Effector memory CD8-positive, alpha-beta T cell (primary cell): ENCODE measurements at regions not wholly inside any gene's neighbourhood (a gene's known extent, or its start where the extent isn't known, plus 50 kb on each side); places are given as distances from the start of the nearest gene placed in this dataset.

Experiments used
- ATAC-seq: fragments of 150-1000 bp; cut with Tn5 transposase; replicated peaks from 2 replicates; pipeline ENCODE4 v1.10.0; 2021; ENCODE audit warnings: mild to moderate bottlenecking, moderate library complexity
- DNase-seq, 3 experiments: peaks; one replicate each; pipeline ENCODE4 v3.0.0; 2021
- H3K27ac Mint-ChIP-seq, 2 donors: one replicate each; pipeline ENCODE4 v1.8.0; 2022; ENCODE audit warnings: mild to moderate bottlenecking in 2 of 2, mixed read lengths in 2 of 2, moderate library complexity in 2 of 2
- H3K27me3 Mint-ChIP-seq, 2 donors: one replicate each; pipeline ENCODE4 v1.8.0; 2022; ENCODE audit warnings: mixed read lengths in 2 of 2
- H3K36me3 Mint-ChIP-seq: one replicate; pipeline ENCODE4 v1.8.0; 2022; ENCODE audit warnings: mild to moderate bottlenecking, moderate library complexity, mixed read lengths; ENCODE audit not compliant: insufficient read depth
- H3K4me1 Mint-ChIP-seq, 2 donors: one replicate each; pipeline ENCODE4 v1.8.0; 2022; ENCODE audit warnings: low read depth in 2 of 2, mixed read lengths in 2 of 2
- H3K4me3 Mint-ChIP-seq, 2 donors: one replicate each; pipeline ENCODE4 v1.8.0; 2022; ENCODE audit warnings: mild to moderate bottlenecking in 2 of 2, mixed read lengths in 2 of 2, moderate library complexity in 2 of 2
- H3K9me3 Mint-ChIP-seq, 2 donors: one replicate each; pipeline ENCODE4 v1.8.0; 2022; ENCODE audit warnings: mixed read lengths in 2 of 2

DNA sequence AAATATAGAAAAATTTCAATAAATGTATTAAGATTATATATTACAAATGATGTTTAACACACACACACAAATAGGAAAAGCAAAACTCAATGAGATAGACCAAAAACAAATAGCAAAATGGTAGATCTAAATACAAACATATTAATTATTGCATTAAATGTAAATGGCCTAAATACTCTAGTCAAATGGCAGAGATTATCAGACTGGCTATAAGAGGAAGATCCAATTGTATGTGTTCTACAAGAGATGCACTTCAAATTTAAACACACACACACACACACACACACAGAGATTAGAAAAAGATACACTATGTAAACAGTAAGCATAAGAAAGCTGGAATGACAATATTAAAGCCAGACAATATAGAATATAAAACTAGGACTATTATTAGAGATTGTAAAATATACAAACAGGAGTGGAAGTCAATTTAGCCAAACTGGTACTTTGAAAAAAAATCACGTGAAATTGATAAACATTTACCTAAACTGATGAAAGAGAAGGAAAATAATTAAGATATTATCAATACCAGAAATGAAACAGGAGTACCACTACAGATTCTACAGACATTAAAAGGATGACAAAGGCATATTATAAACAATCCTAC, 150.5 kb downstream of the TBXT start:
- H3K27me3 Mint-ChIP-seq, result peaks cover 25 to 31% of the 10 kb centered on the region in 2 donors
- no peaks in the 10 kb centered on the region for H3K36me3 Mint-ChIP-seq
- no peaks in the 10 kb centered on the region for H3K4me1 Mint-ChIP-seq
- H3K9me3 Mint-ChIP-seq, result peaks cover 6 to 13% of the 10 kb centered on the region in 2 donors
- no peak overlapping the region for H3K4me3 Mint-ChIP-seq
- H3K27ac Mint-ChIP-seq, result no peak overlapping the region
- ATAC-seq (no peak), DNase-seq (no peak)

DNA sequence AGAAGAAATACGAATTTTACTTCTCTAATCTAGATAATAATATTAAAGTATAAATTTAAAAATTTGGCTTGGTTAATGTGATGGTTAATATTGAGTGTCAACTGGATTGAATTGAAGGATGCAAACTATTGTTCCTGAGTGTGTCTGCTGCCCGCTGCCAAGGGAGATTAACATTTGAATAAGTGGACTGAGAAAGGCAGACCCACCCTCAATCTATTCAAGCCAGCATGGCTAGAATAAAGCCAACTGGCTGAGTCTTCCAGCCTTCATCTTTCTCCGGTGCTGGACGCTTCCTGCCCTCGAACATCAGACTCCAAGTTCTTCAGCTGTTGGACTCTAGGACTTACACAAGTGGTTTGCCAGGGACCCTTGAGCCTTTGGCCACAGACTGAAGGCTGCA, 152.7 kb downstream of the TBXT start:
- Mint-ChIP-seq H3K27me3 (peaks cover 39 to 43% of the 10 kb centered on the region in 2 donors), H3K4me3 (no peak overlapping the region)
- ATAC-seq, result no peak

DNA sequence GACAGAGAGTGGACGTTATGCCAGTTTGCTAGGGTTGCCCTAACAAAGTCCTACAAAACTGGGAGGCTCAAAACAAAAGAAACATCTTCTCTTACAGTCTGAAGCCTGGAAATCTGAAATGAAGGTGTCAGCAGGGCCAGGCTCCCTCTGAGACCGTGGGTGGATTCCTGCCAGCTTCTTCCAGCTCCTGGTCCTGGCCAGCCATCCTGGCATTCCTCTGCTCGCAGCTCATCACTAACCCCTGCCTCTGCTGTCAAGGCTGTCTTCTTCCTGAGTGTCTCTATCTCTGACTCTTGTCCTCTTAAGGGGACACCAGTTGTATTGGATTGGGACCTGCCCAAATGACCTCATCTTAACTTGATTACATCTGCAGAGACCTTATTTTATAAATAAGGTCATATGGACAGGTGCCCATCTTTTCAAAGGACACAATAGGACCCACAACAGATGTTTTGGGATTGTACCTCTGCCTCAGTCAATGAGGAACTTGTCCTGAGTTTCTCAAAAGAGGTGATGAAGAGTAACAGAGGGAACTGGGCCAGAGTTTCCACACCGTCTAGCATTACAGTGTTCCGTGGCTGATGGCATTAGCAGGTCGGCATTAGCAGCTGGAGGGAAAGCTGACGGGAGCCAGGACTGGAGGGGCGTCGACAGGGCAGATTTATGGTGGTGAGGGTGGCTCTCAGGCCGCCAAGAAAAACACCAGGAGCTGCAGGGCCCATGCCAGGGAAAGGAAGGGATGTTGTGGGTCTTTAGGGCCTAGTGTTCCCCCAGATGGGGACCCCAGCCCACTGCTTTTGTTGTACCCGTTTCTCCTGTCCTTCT, 157.3 kb downstream of the TBXT start:
- no peaks in the 10 kb centered on the region for H3K36me3 Mint-ChIP-seq
- DNase-seq (no peak), ATAC-seq (no peak)
- H3K9me3 Mint-ChIP-seq, result peaks cover 0 to 1% of the 10 kb centered on the region in 2 donors
- H3K4me3 Mint-ChIP-seq, result no peak overlapping the region
- H3K27me3 Mint-ChIP-seq, result peaks cover 66 to 79% of the 10 kb centered on the region in 2 donors
- no peak overlapping the region for H3K27ac Mint-ChIP-seq
- peaks cover 0 to 3% of the 10 kb centered on the region in 2 donors for H3K4me1 Mint-ChIP-seq

More for the DNA sequence above, 152.7 kb downstream of the TBXT start:
- DNase-seq, result no peak
- no peaks in the 10 kb centered on the region for H3K36me3 Mint-ChIP-seq
- H3K27ac Mint-ChIP-seq, result no peak overlapping the region
- peaks cover 0 to 9% of the 10 kb centered on the region in 2 donors for H3K9me3 Mint-ChIP-seq
- H3K4me1 Mint-ChIP-seq, result no peaks in the 10 kb centered on the region

DNA sequence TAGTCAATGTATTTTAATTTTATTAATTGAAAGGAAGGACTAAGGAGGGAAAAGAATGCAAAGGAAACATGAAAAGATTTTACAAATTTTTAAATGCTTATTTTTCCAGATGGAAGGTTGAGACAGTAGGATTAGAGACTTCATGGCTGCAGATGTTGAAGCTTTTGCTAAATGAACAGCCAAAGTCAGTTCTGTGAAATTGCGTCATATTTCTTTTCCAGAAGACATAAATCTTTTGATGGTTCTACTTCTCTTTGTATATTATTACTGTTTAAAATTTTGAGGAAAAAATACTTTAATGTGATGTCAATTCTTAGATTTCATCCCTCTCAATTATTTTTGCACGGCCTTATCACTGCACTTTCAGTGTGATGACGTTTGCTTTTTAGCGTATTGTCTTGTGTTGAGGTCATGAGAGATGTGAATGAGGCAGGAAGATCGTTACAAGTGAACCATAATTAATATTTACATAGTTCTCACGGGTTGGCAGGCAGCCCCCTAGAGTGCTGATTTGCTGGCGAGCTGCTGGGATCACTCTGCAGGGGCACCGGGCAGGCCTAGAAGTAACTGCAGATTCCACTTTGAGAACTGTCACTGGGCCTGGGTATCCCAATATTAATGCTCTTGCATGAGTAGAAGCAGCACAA, 158.1 kb downstream of the TBXT start:
- ATAC-seq, result no peak
- no peak for DNase-seq
- Mint-ChIP-seq H3K9me3 (no peaks in the 10 kb centered on the region), H3K27ac (no peak overlapping the region), H3K27me3 (peaks cover 74 to 87% of the 10 kb centered on the region in 2 donors), H3K36me3 (no peaks in the 10 kb centered on the region), H3K4me1 (peaks cover 0 to 3% of the 10 kb centered on the region in 2 donors), H3K4me3 (no peak overlapping the region)

DNA sequence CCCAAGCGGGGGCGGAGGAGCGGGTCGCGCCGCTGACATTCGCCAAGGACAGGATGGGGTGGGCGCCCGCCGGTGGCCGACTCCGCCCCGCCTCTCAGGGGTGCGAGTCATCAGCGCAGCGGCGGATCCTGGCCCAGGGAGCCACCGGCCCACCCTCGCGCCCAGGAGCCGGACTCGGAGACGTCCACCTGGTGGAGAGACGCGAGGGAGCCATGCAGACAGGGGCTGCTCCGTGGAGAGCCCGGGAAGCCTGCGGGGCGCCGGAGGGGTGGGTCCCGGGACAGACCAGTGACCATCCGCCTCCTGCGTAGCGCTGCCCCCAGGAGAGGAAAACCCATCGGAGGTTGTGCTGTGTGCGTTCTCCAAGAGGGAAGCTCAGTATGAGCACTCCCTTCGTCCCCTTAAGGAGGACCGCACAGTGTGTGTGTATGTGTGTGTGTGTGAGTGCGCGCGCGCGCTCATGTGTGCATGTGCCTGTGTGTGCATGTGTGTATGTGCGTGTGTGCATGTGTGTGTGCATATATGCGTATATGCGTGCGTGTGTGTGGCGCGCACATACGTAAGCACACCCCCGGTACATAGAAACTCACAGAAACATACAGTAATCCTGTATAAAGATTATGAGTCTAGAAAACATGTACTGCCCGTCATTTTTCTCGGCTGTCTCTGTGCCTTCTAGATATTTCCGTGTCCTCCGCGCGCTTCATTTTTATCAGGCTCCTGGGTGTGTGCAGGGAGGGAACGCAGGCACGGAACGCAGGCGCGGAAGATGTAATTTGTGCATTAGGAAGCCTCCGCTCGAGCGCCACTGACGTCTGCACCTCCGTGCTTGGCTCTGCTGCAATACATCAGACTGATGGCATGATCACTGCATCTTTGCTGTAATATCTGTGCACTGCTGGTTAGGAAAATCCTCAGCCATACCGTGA, 158.9 kb downstream of the TBXT start:
- no peak overlapping the region for H3K27ac Mint-ChIP-seq
- H3K36me3 Mint-ChIP-seq, result no peaks in the 10 kb centered on the region
- ATAC-seq (no peak), DNase-seq (no peak)
- H3K27me3 Mint-ChIP-seq, result peaks cover 76 to 94% of the 10 kb centered on the region in 2 donors
- H3K4me1 Mint-ChIP-seq, result peaks cover 0 to 3% of the 10 kb centered on the region in 2 donors
- no peak overlapping the region for H3K4me3 Mint-ChIP-seq
- no peaks in the 10 kb centered on the region for H3K9me3 Mint-ChIP-seq

DNA sequence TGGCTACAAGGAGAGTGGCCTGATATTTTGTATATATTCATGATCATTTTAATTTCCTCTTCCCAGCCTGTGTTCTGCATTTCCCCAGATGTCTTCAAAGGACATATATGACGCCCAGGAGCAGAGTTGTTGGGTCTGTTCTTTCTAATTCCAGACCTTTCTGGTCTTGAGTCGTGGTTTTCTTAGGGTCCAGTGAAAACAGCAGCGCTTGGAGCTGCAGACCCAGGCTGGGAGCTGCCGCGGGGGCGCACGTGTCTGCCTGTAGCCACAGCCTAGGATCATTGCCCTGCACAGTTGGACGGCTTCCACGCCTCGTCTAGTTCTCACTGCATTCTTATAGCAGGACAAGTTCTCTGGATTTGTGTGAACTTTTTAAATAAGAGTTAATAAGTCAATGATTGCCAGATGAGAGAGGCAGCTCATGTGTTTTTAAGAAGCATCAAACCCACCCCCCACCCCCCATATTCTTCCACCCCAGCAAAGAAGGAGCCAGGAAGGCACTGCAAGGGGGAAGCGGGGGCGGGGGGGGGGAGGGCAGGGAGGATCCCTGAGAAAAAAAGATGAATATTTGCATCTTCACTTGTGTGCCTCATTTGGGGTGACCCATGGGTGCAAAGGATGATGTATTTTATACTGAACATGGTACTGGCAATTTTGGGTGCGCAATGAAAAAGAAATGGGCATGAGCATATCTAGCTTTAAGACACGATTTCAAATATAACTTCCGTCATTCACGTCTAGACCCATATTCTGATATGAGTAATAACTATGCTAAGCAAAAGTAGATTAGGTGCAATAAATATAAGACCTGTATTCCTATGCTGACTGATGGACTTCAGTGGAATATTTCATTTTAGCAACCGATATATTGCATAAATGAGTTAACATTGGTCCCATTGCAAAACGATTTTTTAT, 160.0 kb downstream of the TBXT start:
- H3K4me3 Mint-ChIP-seq, result no peak overlapping the region
- DNase-seq (no peak), ATAC-seq (no peak)
- H3K4me1 Mint-ChIP-seq, result peaks cover 0 to 3% of the 10 kb centered on the region in 2 donors
- peaks cover 78 to 97% of the 10 kb centered on the region in 2 donors for H3K27me3 Mint-ChIP-seq
- no peak overlapping the region for H3K27ac Mint-ChIP-seq
- H3K36me3 Mint-ChIP-seq, result no peaks in the 10 kb centered on the region
- no peaks in the 10 kb centered on the region for H3K9me3 Mint-ChIP-seq

DNA sequence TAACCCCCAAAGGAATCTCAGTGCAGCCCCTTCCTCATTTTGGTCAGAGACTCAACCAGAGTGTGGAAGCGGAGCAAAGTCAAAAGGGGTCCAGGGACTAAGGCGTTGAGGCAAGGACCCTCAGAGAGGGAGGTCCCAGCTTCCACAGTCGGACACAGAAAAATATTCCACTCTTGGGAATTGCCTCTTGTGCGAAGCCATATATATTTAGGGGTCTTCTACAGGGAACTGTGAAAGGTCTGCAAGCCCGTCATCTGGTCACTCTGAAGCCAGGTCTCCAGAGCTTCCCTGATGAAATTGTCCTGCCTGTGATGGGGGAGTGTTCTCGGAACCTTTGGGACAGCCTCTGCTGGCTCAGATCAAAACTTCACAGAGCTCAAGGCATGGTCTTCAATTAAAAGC, 160.8 kb downstream of the TBXT start:
- Mint-ChIP-seq H3K4me1 (peaks cover 0 to 3% of the 10 kb centered on the region in 2 donors), H3K9me3 (no peaks in the 10 kb centered on the region), H3K36me3 (no peaks in the 10 kb centered on the region), H3K4me3 (no peak overlapping the region), H3K27me3 (peaks cover 72 to 98% of the 10 kb centered on the region in 2 donors), H3K27ac (no peak overlapping the region)
- DNase-seq, result no peak
- no peak for ATAC-seq

DNA sequence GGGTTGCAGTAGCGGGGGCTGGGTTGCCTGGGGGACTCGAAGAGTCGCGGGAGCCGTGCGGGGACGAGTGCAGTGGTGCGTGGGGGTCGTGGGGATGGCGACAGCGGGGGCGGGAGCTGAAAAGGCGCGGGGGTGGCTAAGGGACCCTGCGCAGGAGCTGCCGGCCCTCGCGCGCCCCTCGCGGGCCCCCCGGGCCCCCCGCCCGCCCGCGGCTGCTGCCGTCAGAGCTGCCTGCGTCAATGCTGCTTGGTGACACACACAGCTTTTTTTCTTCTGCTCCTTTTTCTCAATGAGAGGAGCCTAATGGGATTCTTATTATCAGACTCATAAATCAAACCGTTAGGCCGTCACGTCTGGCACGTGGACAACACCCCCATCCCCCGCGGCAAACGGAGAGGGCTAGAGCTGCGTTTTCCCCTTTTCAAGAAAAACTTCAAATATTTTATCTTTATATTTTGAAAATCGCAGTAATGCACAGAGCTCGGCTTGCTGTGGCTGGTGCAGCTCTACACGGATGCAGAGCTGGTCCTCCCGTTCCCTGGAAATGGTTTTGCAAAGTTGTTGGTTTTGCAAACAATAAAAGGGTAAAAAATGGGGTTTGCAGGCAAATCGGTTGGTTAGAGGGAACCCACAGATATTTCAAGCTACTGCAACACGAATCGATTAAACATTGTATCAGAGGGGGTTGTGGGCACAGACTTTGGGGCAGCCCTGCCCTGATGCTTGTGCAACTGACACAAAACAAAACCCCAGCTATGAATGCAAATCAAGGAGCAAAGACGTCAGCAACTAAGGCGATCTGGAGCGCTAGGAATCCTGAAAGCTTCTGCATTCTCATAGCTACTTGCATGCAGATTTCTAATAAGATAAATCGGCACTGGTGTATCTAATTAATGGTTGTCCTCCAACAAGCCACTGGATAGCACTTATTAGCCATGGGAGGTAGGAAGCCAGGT, 161.4 kb downstream of the TBXT start:
- no peaks in the 10 kb centered on the region for H3K36me3 Mint-ChIP-seq
- H3K4me1 Mint-ChIP-seq, result peaks cover 0 to 3% of the 10 kb centered on the region in 2 donors
- no peak overlapping the region for H3K4me3 Mint-ChIP-seq
- H3K27ac Mint-ChIP-seq, result no peak overlapping the region
- H3K9me3 Mint-ChIP-seq, result no peaks in the 10 kb centered on the region
- H3K27me3 Mint-ChIP-seq, result peaks cover 74 to 98% of the 10 kb centered on the region in 2 donors
- DNase-seq (no peak), ATAC-seq (no peak)

DNA sequence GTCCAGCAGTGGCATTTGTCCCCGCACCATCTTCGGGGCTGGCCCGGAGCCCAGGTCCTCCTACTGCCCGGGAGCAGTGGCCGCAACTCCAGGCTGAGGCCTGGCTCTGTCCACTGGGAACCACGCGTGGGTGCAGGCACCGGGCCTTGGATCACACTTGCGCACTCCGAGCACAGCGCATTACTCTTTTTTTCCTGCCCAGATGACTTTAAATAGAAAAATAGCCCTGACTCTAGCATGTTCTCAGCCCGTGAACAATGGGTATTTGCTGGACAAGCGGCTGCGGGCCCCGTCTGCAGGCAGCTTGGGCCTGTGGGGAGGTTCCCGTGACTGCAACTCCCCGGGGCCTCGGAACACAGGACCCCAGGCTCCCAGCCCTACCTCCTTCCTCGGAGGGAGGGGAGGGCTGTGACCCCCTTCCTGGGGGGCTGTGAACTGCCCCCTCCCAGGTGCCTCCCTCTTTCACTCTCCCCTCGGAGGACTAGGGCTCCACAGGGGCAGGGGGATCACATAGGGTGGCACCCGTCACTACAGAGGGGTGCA, 162.2 kb downstream of the TBXT start:
- no peak for ATAC-seq
- no peak overlapping the region for H3K4me3 Mint-ChIP-seq
- H3K27ac Mint-ChIP-seq, result no peak overlapping the region
- H3K36me3 Mint-ChIP-seq, result no peaks in the 10 kb centered on the region
- peaks cover 70 to 95% of the 10 kb centered on the region in 2 donors for H3K27me3 Mint-ChIP-seq
- DNase-seq, result no peak
- no peaks in the 10 kb centered on the region for H3K9me3 Mint-ChIP-seq
- H3K4me1 Mint-ChIP-seq, result peaks cover 0 to 3% of the 10 kb centered on the region in 2 donors

DNA sequence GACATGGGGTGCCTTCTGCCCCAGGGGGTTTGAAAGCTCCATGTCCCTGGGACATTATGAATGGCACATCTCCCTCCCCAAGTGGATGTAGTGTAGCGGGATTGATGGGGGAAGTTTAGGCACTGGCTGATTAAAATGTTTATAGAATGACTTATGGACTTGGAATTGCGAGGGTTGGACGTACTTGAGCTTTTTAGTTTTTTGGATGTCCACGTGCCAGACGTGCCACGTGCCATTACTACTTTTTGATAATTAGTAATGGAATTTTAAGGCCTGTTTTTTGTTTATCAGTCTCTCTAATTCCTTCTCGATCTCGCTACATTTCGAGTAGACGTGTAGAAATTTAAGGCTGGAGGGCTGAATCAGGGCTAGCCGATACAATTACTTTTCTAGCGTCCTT, 162.8 kb downstream of the TBXT start:
- no peak overlapping the region for H3K4me3 Mint-ChIP-seq
- ATAC-seq (no peak), DNase-seq (no peak)
- peaks cover 0 to 3% of the 10 kb centered on the region in 2 donors for H3K4me1 Mint-ChIP-seq
- no peak overlapping the region for H3K27ac Mint-ChIP-seq
- no peaks in the 10 kb centered on the region for H3K36me3 Mint-ChIP-seq
- peaks cover 68 to 92% of the 10 kb centered on the region in 2 donors for H3K27me3 Mint-ChIP-seq
- H3K9me3 Mint-ChIP-seq, result no peaks in the 10 kb centered on the region

DNA sequence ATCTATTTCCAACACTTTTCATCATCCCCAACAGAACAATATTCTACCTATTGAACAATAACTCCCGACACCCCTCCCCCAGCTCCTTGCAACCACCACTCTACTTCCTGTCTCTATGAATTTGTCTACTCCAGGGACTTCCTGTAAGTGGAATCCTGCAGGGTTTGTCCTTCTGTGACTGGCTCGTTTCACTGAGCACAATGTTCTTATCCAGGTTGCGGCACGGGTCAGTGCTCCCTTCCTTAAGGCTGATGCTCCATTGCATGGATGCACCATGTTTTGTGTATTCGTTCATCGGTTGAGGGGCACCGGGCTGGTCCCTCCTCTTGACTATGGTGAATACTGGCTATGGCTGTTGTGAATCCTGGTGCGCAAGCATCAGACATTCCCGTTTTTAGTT, 163.2 kb downstream of the TBXT start:
- Mint-ChIP-seq H3K36me3 (no peaks in the 10 kb centered on the region), H3K4me3 (no peak overlapping the region), H3K9me3 (no peaks in the 10 kb centered on the region), H3K27me3 (peaks cover 64 to 92% of the 10 kb centered on the region in 2 donors), H3K27ac (no peak overlapping the region), H3K4me1 (peaks cover 0 to 3% of the 10 kb centered on the region in 2 donors)
- DNase-seq (no peak), ATAC-seq (no peak)
